ENCODE measurements at regions not wholly inside any gene's neighbourhood (a gene's known extent, or its start where the extent isn't known, plus 50 kb on each side); places are given as distances from the start of the nearest gene placed in this dataset.
"Not testable (repeated sequence)": the region's sequence is repeated elsewhere in the genome, so short reads cannot be mapped to it uniquely, and the experiment has no call there.

- not testable (repeated sequence) for TF ChIP-seq CTCF, POLR2A (IDR thresholded peaks at IDR 0.05)
Observed at GRCh38 chr20:29781891-29782290, 1475.6 kb upstream of the DEFB115 start.

All from lower leg skin (tissue), 3 donors.